GM12878 (cell line): ENCODE measurements at regions not wholly inside any gene's neighbourhood (a gene's known extent, or its start where the extent isn't known, plus 50 kb on each side); places are given as distances from the start of the nearest gene placed in this dataset.

Experiments
- ATAC-seq: fragments of 200-7000 bp; cut with Tn5 transposase; 3 replicates; pipeline ENCODE4 v1.9.1; 2020; ENCODE audit warnings: mild to moderate bottlenecking, moderate library complexity
- BruUV-seq: library from RNA; stranded (reverse); fragments of 400-500 nt; replicated peaks from 2 replicates; lab custom pipeline; 2021; lab: Mats Ljungman, UMichigan
- CTCF ChIA-PET: fragments of 300-600 bp; sonication (Branson Sonifier 250); formaldehyde crosslinking; extraction: SDS; loops from one replicate; lab custom pipeline; 2021; ENCODE audit warnings: inconsistent platforms; lab: Yijun Ruan, JAX
- POLR2A ChIA-PET: fragments of 350-600 bp; formaldehyde crosslinking; extraction: SDS; loops from one replicate; lab custom pipeline; 2021; ENCODE audit warnings: inconsistent platforms; lab: Charles Lee
- RAD21 ChIA-PET: fragments of 300-600 bp; sonication (Branson Sonifier 250); formaldehyde crosslinking; loops from one replicate; lab custom pipeline; 2023; ENCODE audit warnings: antibody characterized with exemption; ENCODE audit not compliant: unreplicated experiment; lab: Charles Lee
- SMC1A ChIA-PET: fragments of 300-600 bp; sonication (Branson Sonifier 250); formaldehyde crosslinking; loops from one replicate; lab custom pipeline; 2023; ENCODE audit not compliant: unreplicated experiment, uncharacterized antibody; lab: Charles Lee
- DNase-seq: peaks from one replicate; pipeline ENCODE4 v3.0.0-alpha.2; 2011; ENCODE audit warnings: low read depth, low spot score
- FAIRE-seq: peaks from 3 replicates; lab custom pipeline; 2011; peaks lifted over from hg19 to GRCh38; lab: Jason Lieb, UNC
- H2AFZ ChIP-seq: 2 replicates; pipeline ENCODE4 v1.6.0; 2011; ENCODE audit warnings: low read depth, low read length, control low read depth; ENCODE audit not compliant: control insufficient read depth
- H3K27ac ChIP-seq: 2 replicates; pipeline ENCODE4 v1.5.1; 2011; ENCODE audit warnings: control low read depth; ENCODE audit not compliant: control insufficient read depth, insufficient read depth
- H3K27me3 ChIP-seq, 2 experiments: replicated peaks in 1 of 2; 2 replicates each; pipeline versions ENCODE4 v1.6.0 to v1.6.1; 2011; ENCODE audit warnings: low read length in 1 of 2; ENCODE audit not compliant: control insufficient read depth in 2 of 2, insufficient read depth in 2 of 2
- H3K36me3 ChIP-seq, 2 experiments: 2 replicates each; pipeline ENCODE4 v1.5.1; 2011; ENCODE audit warnings: low read length in 1 of 2; ENCODE audit not compliant: control insufficient read depth in 2 of 2, insufficient read depth in 2 of 2
- H3K4me1 ChIP-seq: 2 replicates; pipeline ENCODE4 v1.6.1; 2011; ENCODE audit warnings: mild to moderate bottlenecking, low read length, moderate library complexity, mixed read lengths; ENCODE audit not compliant: control insufficient read depth, insufficient read depth
- H3K4me2 ChIP-seq: 2 replicates; pipeline ENCODE4 v1.6.0; 2011; ENCODE audit warnings: control low read depth; ENCODE audit not compliant: control insufficient read depth, insufficient read depth
- H3K4me3 ChIP-seq: fragments of 200-600 bp; sonication (generic); 2 replicates; pipeline ENCODE4 v1.5.1; 2016
- H3K79me2 ChIP-seq: 2 replicates; pipeline ENCODE4 v1.6.0; 2011; ENCODE audit warnings: low read length; ENCODE audit not compliant: control insufficient read depth, insufficient read depth
- H3K9ac ChIP-seq: 2 replicates; pipeline ENCODE4 v1.8.0; 2011; ENCODE audit warnings: low read length, control low read depth, mixed read lengths; ENCODE audit not compliant: control insufficient read depth, insufficient read depth
- H3K9me3 ChIP-seq: replicated peaks from 3 replicates; pipeline ENCODE4 v1.5.1; 2011; ENCODE audit warnings: mild to moderate bottlenecking, low read length; ENCODE audit not compliant: control insufficient read depth, insufficient read depth
- H4K20me1 ChIP-seq: 2 replicates; pipeline ENCODE4 v1.6.0; 2011; ENCODE audit not compliant: control insufficient read depth, insufficient read depth
- CREM ChIP-seq: IDR thresholded peaks from 2 replicates; pipeline ENCODE4 v1.6.1; 2014; ENCODE audit warnings: antibody characterized with exemption, low read depth
- EGR1 ChIP-seq, 2 experiments: IDR thresholded peaks; 1 replicate in 1 of 2; 2 replicates in 1 of 2; pipeline ENCODE4 v1.6.1; 2011 to 2012; ENCODE audit warnings: low read depth in 2 of 2, low read length in 2 of 2, borderline replicate concordance in 1 of 2, mild to moderate bottlenecking in 1 of 2, moderate library complexity in 1 of 2
- ESRRA ChIP-seq: IDR thresholded peaks from 2 replicates; pipeline ENCODE4 v1.6.1; 2012; ENCODE audit warnings: mild to moderate bottlenecking, low read length, improper control_type of control experiment
- FOXM1 ChIP-seq: IDR thresholded peaks from 2 replicates; pipeline ENCODE4 v1.6.1; 2012; ENCODE audit warnings: low read depth, mild to moderate bottlenecking, inconsistent platforms, low read length, moderate library complexity
- IRF5 ChIP-seq: fragments of 450-650 bp; IDR thresholded peaks from 2 replicates; pipeline ENCODE4 v1.6.1; 2017; ENCODE audit warnings: borderline replicate concordance
- MXI1 ChIP-seq: fragments of 150-350 bp; IDR thresholded peaks from 2 replicates; pipeline ENCODE4 v1.6.1; 2011; ENCODE audit warnings: low read depth, mild to moderate bottlenecking, inconsistent platforms, low read length, improper control_type of control experiment
- NR2F1 ChIP-seq: fragments of 450-650 bp; conservative IDR thresholded peaks from 2 replicates; pipeline ENCODE4 v1.6.1; 2017; ENCODE audit warnings: mild to moderate bottlenecking
- PML ChIP-seq: IDR thresholded peaks from 2 replicates; pipeline ENCODE4 v1.6.1; 2012; ENCODE audit warnings: low read length, inconsistent platforms
- POLR2AphosphoS2 ChIP-seq: IDR thresholded peaks from 2 replicates; pipeline ENCODE4 v1.6.1; 2011; ENCODE audit warnings: low read depth, mild to moderate bottlenecking, low read length, improper control_type of control experiment, moderate library complexity
- RELB ChIP-seq: fragments of 450-650 bp; IDR thresholded peaks from 2 replicates; pipeline ENCODE4 v1.6.1; 2017; ENCODE audit warnings: low read depth, mild to moderate bottlenecking, moderate library complexity
- RUNX3 ChIP-seq: IDR thresholded peaks from 2 replicates; pipeline ENCODE4 v1.6.1; 2012; ENCODE audit warnings: low read length, inconsistent platforms
- USF2 ChIP-seq: IDR thresholded peaks from 2 replicates; pipeline ENCODE4 v1.6.1; 2011; ENCODE audit warnings: low read depth, low read length, improper control_type of control experiment, borderline replicate concordance
- ZNF274 ChIP-seq: IDR thresholded peaks from one replicate; pipeline ENCODE4 v1.8.0; 2011; ENCODE audit not compliant: insufficient read length, insufficient read depth
- WGBS: methylation state at CpG from one replicate; pipeline ENCODE4 v1.1.6; 2016; ENCODE audit warnings: low lambda C conversion rate; ENCODE audit not compliant: insufficient replicate concordance, insufficient coverage; ENCODE audit errors: missing lambda C conversion rate; 5-methylcytosine and 5-hydroxymethylcytosine counted together
- in situ Hi-C: fragments of 300-500 bp; cut with MboI; formaldehyde crosslinking; loops from 9 replicates; pipeline ENCODE4 v1.14.3; 2018; ENCODE audit warnings: mixed read lengths
- intact Hi-C: fragments of 100-400 bp; cut with micrococcal nuclease; formaldehyde crosslinking; loops from one replicate; pipeline ENCODE4 v1.14.2; 2022; ENCODE audit not compliant: unreplicated experiment

DNA sequence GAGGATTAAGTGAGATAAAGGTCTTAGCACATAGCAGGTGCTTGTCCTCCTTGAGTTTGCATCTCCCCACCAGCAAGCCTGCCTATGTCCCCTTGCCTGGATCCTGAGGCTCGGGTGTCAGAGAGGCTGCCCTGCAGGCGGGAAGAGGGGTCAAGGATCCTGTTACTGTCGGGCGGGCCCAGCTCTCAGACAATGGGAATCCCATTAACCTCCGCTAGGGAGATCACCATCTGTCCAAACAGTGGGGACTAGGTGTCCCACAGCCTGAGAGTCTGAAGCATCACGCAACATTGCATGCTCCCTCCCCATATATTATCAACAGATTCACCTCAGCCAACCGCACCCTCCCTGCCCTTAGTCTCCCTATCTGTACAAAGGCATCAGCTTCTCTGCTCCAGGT is 151.4 kb downstream of the FBLN2 start:
- H3K4me1 ChIP-seq = no peaks in the 10 kb centered on the region
- H3K4me2 ChIP-seq = no peak overlapping the region
- H3K27ac ChIP-seq = no peak overlapping the region
- H3K9me3 ChIP-seq = no peaks in the 10 kb centered on the region; the same call in 2 of the 3 replicates
- DNase-seq = no peak
- no peaks in the 10 kb centered on the region for H3K79me2 ChIP-seq
- TF ChIP-seq PML (no peak), ZNF274 (no peak), CREM (no peak), POLR2AphosphoS2 (no peak), NR2F1 (no peak), ESRRA (no peak), RELB (no peak), RUNX3 (no peak), MXI1 (no peak), IRF5 (no peak), EGR1 (IDR thresholded peaks at IDR 0.05; ENCODE audit: borderline replicate concordance in 1 of 2, low read depth in 2 of 2, low read length in 2 of 2) (no peak), USF2 (no peak), FOXM1 (no peak)
- no peaks in the 10 kb centered on the region for H3K27me3 ChIP-seq
- in situ Hi-C loops (no loop called here), intact Hi-C loops (no loop called here)
- POLR2A ChIA-PET = no interaction called here
- H3K9ac ChIP-seq = no peak overlapping the region
- H2AFZ ChIP-seq = no peak overlapping the region
- CTCF ChIA-PET = no interaction called here
- SMC1A ChIA-PET = no interaction called here
- H3K36me3 ChIP-seq = no peaks in the 10 kb centered on the region
- no TSS peak for BruUV-seq
- ATAC-seq = no peak
- 21% methylated on average over 7 of the region's 7 CpGs for WGBS
- H4K20me1 ChIP-seq = no peaks in the 10 kb centered on the region
- no peak for FAIRE-seq
- H3K4me3 ChIP-seq = no peak overlapping the region
- RAD21 ChIA-PET = no interaction called here
